ENCODE measurements at regions not wholly inside any gene's neighbourhood (a gene's known extent, or its start where the extent isn't known, plus 50 kb on each side); places are given as distances from the start of the nearest gene placed in this dataset.

- Mint-ChIP-seq H3K9me3 (peaks cover 8% of the 10 kb centered on the region), H3K36me3 (ENCODE audit: low read depth) (no peaks in the 10 kb centered on the region), H3K27ac (no peak overlapping the region), H3K4me3 (no peak overlapping the region), H3K27me3 (ENCODE audit: low read depth, poor library complexity) (peaks cover 11% of the 10 kb centered on the region), H3K4me1 (peaks cover 8% of the 10 kb centered on the region)
- TF ChIP-seq CTCF (IDR thresholded peaks at IDR 0.05) = no peak
- DNase-seq = no peak
Measured at GRCh38 chr16:51085271-51085670, 65.8 kb downstream of the SALL1 start.

- no peak for DNase-seq
- H3K4me3 Mint-ChIP-seq = no peak overlapping the region
- peaks cover 8% of the 10 kb centered on the region for H3K4me1 Mint-ChIP-seq
- no peak overlapping the region for H3K27ac Mint-ChIP-seq
- no peak for TF ChIP-seq CTCF (IDR thresholded peaks at IDR 0.05)
- peaks cover 7% of the 10 kb centered on the region for H3K9me3 Mint-ChIP-seq
- no peaks in the 10 kb centered on the region for H3K36me3 Mint-ChIP-seq (ENCODE audit: low read depth)
- H3K27me3 Mint-ChIP-seq (ENCODE audit: low read depth, poor library complexity) = peaks cover 10% of the 10 kb centered on the region
Measured at GRCh38 chr16:51084074-51084928, 66.8 kb downstream of the SALL1 start.

- Mint-ChIP-seq H3K4me1 (peaks cover 6% of the 10 kb centered on the region), H3K36me3 (ENCODE audit: low read depth) (no peaks in the 10 kb centered on the region), H3K27ac (no peak overlapping the region), H3K27me3 (ENCODE audit: low read depth, poor library complexity) (peaks cover 23% of the 10 kb centered on the region), H3K4me3 (no peak overlapping the region), H3K9me3 (peaks cover 6% of the 10 kb centered on the region)
- TF ChIP-seq CTCF (IDR thresholded peaks at IDR 0.05) = no peak
- DNase-seq = no peak
Measured at GRCh38 chr16:51072591-51072990, 78.5 kb downstream of the SALL1 start.

GRCh38 chr16:51071326-51071725, 79.7 kb downstream of the SALL1 start:
- TF ChIP-seq CTCF (IDR thresholded peaks at IDR 0.05) = no peak
- peaks cover under 1% of the 10 kb centered on the region for H3K9me3 Mint-ChIP-seq
- no peak overlapping the region for H3K4me3 Mint-ChIP-seq
- no peak overlapping the region for H3K27ac Mint-ChIP-seq
- peaks cover 6% of the 10 kb centered on the region for H3K4me1 Mint-ChIP-seq
- H3K27me3 Mint-ChIP-seq (ENCODE audit: low read depth, poor library complexity) = peaks cover 23% of the 10 kb centered on the region
- no peaks in the 10 kb centered on the region for H3K36me3 Mint-ChIP-seq (ENCODE audit: low read depth)
- DNase-seq = no peak

- DNase-seq = no peak
- H3K4me3 Mint-ChIP-seq = no peak overlapping the region
- H3K9me3 Mint-ChIP-seq = no peaks in the 10 kb centered on the region
- H3K4me1 Mint-ChIP-seq = peaks cover 2% of the 10 kb centered on the region
- H3K27ac Mint-ChIP-seq = no peak overlapping the region
- H3K27me3 Mint-ChIP-seq (ENCODE audit: low read depth, poor library complexity) = peaks cover 19% of the 10 kb centered on the region
- H3K36me3 Mint-ChIP-seq (ENCODE audit: low read depth) = no peaks in the 10 kb centered on the region
- no peak for TF ChIP-seq CTCF (IDR thresholded peaks at IDR 0.05)
Measured at GRCh38 chr16:51067352-51067751, 83.7 kb downstream of the SALL1 start.

GRCh38 chr16:51062039-51062438, 89.0 kb downstream of the SALL1 start:
- H3K9me3 Mint-ChIP-seq = no peaks in the 10 kb centered on the region
- no peak overlapping the region for H3K27ac Mint-ChIP-seq
- no peak for DNase-seq
- peaks cover 22% of the 10 kb centered on the region for H3K4me1 Mint-ChIP-seq
- no peak for TF ChIP-seq CTCF (IDR thresholded peaks at IDR 0.05)
- H3K36me3 Mint-ChIP-seq (ENCODE audit: low read depth) = no peaks in the 10 kb centered on the region
- no peak overlapping the region for H3K4me3 Mint-ChIP-seq
- H3K27me3 Mint-ChIP-seq (ENCODE audit: low read depth, poor library complexity) = peaks cover 11% of the 10 kb centered on the region

Data from nephron progenitor cell (in vitro differentiated cells).